A673 (cell line): ENCODE measurements at regions not wholly inside any gene's neighbourhood (a gene's known extent, or its start where the extent isn't known, plus 50 kb on each side); places are given as distances from the start of the nearest gene placed in this dataset.

Experiments
- BruUV-seq: library from RNA; stranded (reverse); fragments of 400-500 nt; replicated peaks from 2 replicates; lab custom pipeline; 2021; lab: Mats Ljungman, UMichigan
- CTCF ChIA-PET: fragments of 300-600 bp; sonication (Branson Sonifier 250); formaldehyde crosslinking; loops from one replicate; lab custom pipeline; 2022; ENCODE audit warnings: antibody characterized with exemption; lab: Charles Lee
- POLR2A ChIA-PET: fragments of 300-600 bp; sonication (Branson Sonifier 250); formaldehyde crosslinking; loops from one replicate; lab custom pipeline; 2022; ENCODE audit warnings: antibody characterized with exemption; ENCODE audit not compliant: low non-redundant PET; lab: Charles Lee
- DNase-seq: peaks from one replicate; pipeline ENCODE4 v3.0.0-alpha.2; 2015; ENCODE audit warnings: low spot score
- H3K27ac ChIP-seq: fragments of 200-600 bp; sonication (generic); 2 replicates; pipeline ENCODE4 v1.5.1; 2016; ENCODE audit warnings: mixed run types, low read depth, mild to moderate bottlenecking, mixed read lengths, antibody characterized with exemption, low read length; ENCODE audit not compliant: poor library complexity, severe bottlenecking
- H3K27me3 ChIP-seq: fragments of 200-600 bp; sonication (generic); replicated peaks from 2 replicates; pipeline ENCODE4 v1.6.1; 2017; ENCODE audit warnings: mixed run types, low read depth, mild to moderate bottlenecking, mixed read lengths, antibody characterized with exemption, low read length; ENCODE audit not compliant: insufficient read depth, poor library complexity
- H3K36me3 ChIP-seq: fragments of 200-600 bp; sonication (generic); 2 replicates; pipeline ENCODE4 v1.6.1; 2016; ENCODE audit warnings: mixed run types, mild to moderate bottlenecking, mixed read lengths, antibody characterized with exemption, low read length; ENCODE audit not compliant: insufficient read depth, poor library complexity, severe bottlenecking
- H3K4me1 ChIP-seq: fragments of 200-600 bp; sonication (generic); 2 replicates; pipeline ENCODE4 v1.6.1; 2017; ENCODE audit warnings: mixed run types, mild to moderate bottlenecking, mixed read lengths, antibody characterized with exemption, low read length; ENCODE audit not compliant: insufficient read depth, poor library complexity, severe bottlenecking
- H3K4me3 ChIP-seq: fragments of 200-600 bp; sonication (generic); 2 replicates; pipeline ENCODE4 v1.5.1; 2016; ENCODE audit warnings: low read depth, mixed run types, mild to moderate bottlenecking, mixed read lengths, low read length; ENCODE audit not compliant: poor library complexity, severe bottlenecking
- H3K9me3 ChIP-seq: fragments of 200-600 bp; sonication (generic); 2 replicates; pipeline ENCODE4 v1.6.1; 2016; ENCODE audit warnings: mixed run types, low read depth, mild to moderate bottlenecking, mixed read lengths, antibody characterized with exemption, low read length; ENCODE audit not compliant: poor library complexity, severe bottlenecking
- CTCF ChIP-seq: fragments of 300-800, 200-600 bp; sonication (generic); conservative IDR thresholded peaks from 2 replicates; pipeline ENCODE4 v1.5.1; 2017; ENCODE audit warnings: low read depth, mild to moderate bottlenecking, antibody characterized with exemption, low read length, moderate library complexity, mixed read lengths
- EZH2 ChIP-seq: fragments of 200-600 bp; sonication (generic); IDR thresholded peaks from 2 replicates; pipeline ENCODE4 v1.6.1; 2017; ENCODE audit warnings: borderline replicate concordance, low read depth, mild to moderate bottlenecking, mixed read lengths, antibody characterized with exemption, low read length; ENCODE audit not compliant: poor library complexity, severe bottlenecking
- intact Hi-C: fragments of 100-400 bp; cut with micrococcal nuclease; formaldehyde crosslinking; loops from one replicate; pipeline ENCODE4 v1.10.0; 2022; ENCODE audit not compliant: unreplicated experiment

GRCh38 chr1:103243481-103243880 lies 135.2 kb upstream of the COL11A1 start:
- no peak for DNase-seq
- no TSS peak for BruUV-seq
- CTCF ChIA-PET, result no interaction called here

GRCh38 chr1:103239034-103239433 lies 130.7 kb upstream of the COL11A1 start:
- BruUV-seq, result no TSS peak
- ChIA-PET POLR2A (interaction anchor here (0.6 kb wide), 1 partner anchor 14 kb away, joined by 7 read pairs; no protein-coding TSS in a partner anchor), CTCF (no interaction called here)
- H3K9me3 ChIP-seq, result no peaks in the 10 kb centered on the region
- H3K27ac ChIP-seq, result no peak overlapping the region
- no peak overlapping the region for H3K4me3 ChIP-seq
- H3K27me3 ChIP-seq, result no peaks in the 10 kb centered on the region
- no peak for TF ChIP-seq CTCF
- no peak for TF ChIP-seq EZH2
- no peak for DNase-seq
- no peaks in the 10 kb centered on the region for H3K4me1 ChIP-seq
- no peaks in the 10 kb centered on the region for H3K36me3 ChIP-seq
- intact Hi-C loops, result no loop called here

More at GRCh38 chr1:103243481-103243880, 135.2 kb upstream of the COL11A1 start:
- Histone ChIP-seq H3K9me3 (no peaks in the 10 kb centered on the region), H3K36me3 (no peaks in the 10 kb centered on the region), H3K27me3 (no peaks in the 10 kb centered on the region), H3K4me1 (no peaks in the 10 kb centered on the region), H3K4me3 (no peak overlapping the region), H3K27ac (no peak overlapping the region)
- TF ChIP-seq CTCF (no peak), EZH2 (no peak)
- POLR2A ChIA-PET, result no interaction called here
- intact Hi-C loops, result no loop called here

GRCh38 chr1:103230061-103230460 lies 121.7 kb upstream of the COL11A1 start:
- H3K4me3 ChIP-seq, result no peak overlapping the region
- H3K27ac ChIP-seq, result no peak overlapping the region
- no peak for TF ChIP-seq CTCF
- no peak for TF ChIP-seq EZH2
- BruUV-seq, result no TSS peak
- CTCF ChIA-PET, result no interaction called here
- intact Hi-C loops, result no loop called here
- DNase-seq, result no peak
- H3K36me3 ChIP-seq, result no peaks in the 10 kb centered on the region
- no peaks in the 10 kb centered on the region for H3K27me3 ChIP-seq
- POLR2A ChIA-PET, result no interaction called here
- no peaks in the 10 kb centered on the region for H3K4me1 ChIP-seq
- no peaks in the 10 kb centered on the region for H3K9me3 ChIP-seq
